ENCODE measurements at regions not wholly inside any gene's neighbourhood (a gene's known extent, or its start where the extent isn't known, plus 50 kb on each side); places are given as distances from the start of the nearest gene placed in this dataset.

DNA sequence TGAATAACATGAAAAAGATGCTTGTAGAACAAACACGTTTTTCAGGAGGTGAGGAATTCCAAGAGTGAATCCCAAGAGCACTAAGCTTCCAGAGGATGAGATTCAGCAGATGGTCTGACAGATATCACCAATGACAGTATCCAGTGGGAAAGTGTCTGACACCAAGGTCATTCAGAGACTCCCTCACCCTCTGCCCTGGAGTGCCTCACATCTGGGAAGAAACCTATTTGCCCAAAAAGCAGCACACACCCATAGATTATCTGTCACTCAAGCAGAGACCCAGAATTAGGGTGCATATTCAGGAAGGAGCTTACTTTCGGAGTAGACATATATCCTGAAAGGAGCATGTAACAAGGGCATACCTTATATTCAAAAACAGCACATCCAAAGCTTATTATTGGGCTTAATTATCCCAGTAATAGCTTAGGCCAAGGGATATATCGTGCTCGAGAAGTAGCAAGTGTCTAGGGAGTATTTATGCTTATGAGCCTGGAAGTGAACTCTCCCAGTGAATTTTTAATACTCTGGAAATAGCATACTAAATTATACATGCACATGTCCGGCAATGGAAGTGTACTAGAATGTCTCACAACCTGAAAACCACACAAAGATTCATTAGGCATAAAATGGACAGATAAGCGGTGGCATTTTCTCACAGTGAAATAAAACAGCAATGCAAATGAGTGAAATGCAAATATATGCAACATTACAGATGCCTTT, 998.1 kb upstream of the TMEM132C start:
- peak overlapping the region; percentile 79 for H3K27ac ChIP-seq (ENCODE audit: low read depth, low read length)
- no peaks in the 10 kb centered on the region for H4K20me1 ChIP-seq (ENCODE audit: insufficient read depth, low read length)
- H3K36me3 ChIP-seq (ENCODE audit: insufficient read depth, low read length) = no peaks in the 10 kb centered on the region
- TF ChIP-seq CTCF (IDR thresholded peaks at IDR 0.05; ENCODE audit: extremely low read depth, low read depth, low read length) = no peak
- H3K79me2 ChIP-seq (ENCODE audit: insufficient read depth, low read length) = no peaks in the 10 kb centered on the region
- H3K4me2 ChIP-seq (ENCODE audit: insufficient read depth, low read length) = no peak overlapping the region
- no peaks in the 10 kb centered on the region for H3K9me3 ChIP-seq (ENCODE audit: low read depth, low read length)
- no peak for DNase-seq (ENCODE audit: insufficient read length, low spot score, missing footprints)
- no peak overlapping the region for H3K4me3 ChIP-seq (ENCODE audit: insufficient read depth, low read length)
- no peaks in the 10 kb centered on the region for H3K27me3 ChIP-seq (ENCODE audit: insufficient read depth, low read length)
- H3K4me1 ChIP-seq (ENCODE audit: insufficient read depth, low read length) = peaks cover 27% of the 10 kb centered on the region
- no peak overlapping the region for H2AFZ ChIP-seq (ENCODE audit: low read length)

DNA sequence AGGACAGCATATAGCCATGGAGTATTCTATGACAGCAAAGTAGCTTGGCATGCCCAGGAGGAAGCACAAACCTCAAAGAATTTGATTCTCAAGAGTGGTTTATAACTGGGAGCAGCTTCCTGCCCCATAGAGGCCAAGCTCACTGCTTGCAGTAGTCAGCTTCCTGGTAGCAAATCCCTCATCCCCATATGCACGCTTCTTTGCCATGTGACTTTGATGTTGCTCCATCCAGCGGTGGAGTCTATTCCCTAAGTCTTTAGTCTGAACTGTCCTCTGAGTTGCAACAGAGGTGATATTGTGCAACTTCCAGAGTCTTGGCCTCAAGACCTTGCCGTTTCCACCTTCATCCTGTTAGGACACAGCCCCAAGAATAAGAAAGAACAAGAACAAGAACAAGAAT, 996.8 kb upstream of the TMEM132C start:
- peak; percentile 10 for TF ChIP-seq CTCF (IDR thresholded peaks at IDR 0.05; ENCODE audit: extremely low read depth, low read depth, low read length)
- Histone ChIP-seq H2AFZ (ENCODE audit: low read length) (peak overlapping the region; percentile 26), H3K4me3 (ENCODE audit: insufficient read depth, low read length) (no peak overlapping the region), H4K20me1 (ENCODE audit: insufficient read depth, low read length) (no peaks in the 10 kb centered on the region), H3K36me3 (ENCODE audit: insufficient read depth, low read length) (no peaks in the 10 kb centered on the region), H3K27ac (ENCODE audit: low read depth, low read length) (peak overlapping the region; percentile 79), H3K79me2 (ENCODE audit: insufficient read depth, low read length) (no peaks in the 10 kb centered on the region), H3K27me3 (ENCODE audit: insufficient read depth, low read length) (no peaks in the 10 kb centered on the region), H3K9me3 (ENCODE audit: low read depth, low read length) (no peaks in the 10 kb centered on the region), H3K4me2 (ENCODE audit: insufficient read depth, low read length) (no peak overlapping the region), H3K4me1 (ENCODE audit: insufficient read depth, low read length) (peaks cover 32% of the 10 kb centered on the region)
- peak; percentile 81 for DNase-seq (ENCODE audit: insufficient read length, low spot score, missing footprints)

DNA sequence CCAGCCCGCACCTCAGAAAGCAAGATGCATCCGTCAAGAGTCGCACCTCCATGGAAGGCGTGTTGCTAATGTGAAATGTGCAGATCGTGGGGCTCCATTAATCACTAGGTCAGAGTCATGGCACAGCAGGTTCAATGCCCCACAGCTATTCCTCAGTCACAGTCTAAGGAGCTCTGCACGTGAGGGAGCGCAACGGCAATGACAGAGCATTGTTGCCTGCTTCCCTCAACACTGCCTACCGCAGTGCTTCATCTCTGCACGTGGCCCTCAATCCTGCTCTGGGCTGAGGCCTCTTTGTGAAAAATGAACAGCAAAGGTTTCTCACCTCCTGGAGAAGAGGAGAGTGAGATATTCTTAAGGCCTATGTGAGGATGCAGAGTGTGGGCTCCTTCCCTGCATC, 995.2 kb upstream of the TMEM132C start:
- TF ChIP-seq CTCF (IDR thresholded peaks at IDR 0.05; ENCODE audit: extremely low read depth, low read depth, low read length) = no peak
- Histone ChIP-seq H3K79me2 (ENCODE audit: insufficient read depth, low read length) (no peaks in the 10 kb centered on the region), H3K36me3 (ENCODE audit: insufficient read depth, low read length) (no peaks in the 10 kb centered on the region), H3K4me2 (ENCODE audit: insufficient read depth, low read length) (no peak overlapping the region), H3K4me1 (ENCODE audit: insufficient read depth, low read length) (peaks cover 32% of the 10 kb centered on the region), H3K27me3 (ENCODE audit: insufficient read depth, low read length) (no peaks in the 10 kb centered on the region), H3K27ac (ENCODE audit: low read depth, low read length) (peak overlapping the region; percentile 95), H4K20me1 (ENCODE audit: insufficient read depth, low read length) (no peaks in the 10 kb centered on the region), H3K9me3 (ENCODE audit: low read depth, low read length) (no peaks in the 10 kb centered on the region), H2AFZ (ENCODE audit: low read length) (no peak overlapping the region), H3K4me3 (ENCODE audit: insufficient read depth, low read length) (no peak overlapping the region)
- no peak for DNase-seq (ENCODE audit: insufficient read length, low spot score, missing footprints)

GRCh38 chr12:127272864-127273263, 994.1 kb upstream of the TMEM132C start:
- peak overlapping the region; percentile 95 for H3K27ac ChIP-seq (ENCODE audit: low read depth, low read length)
- H3K36me3 ChIP-seq (ENCODE audit: insufficient read depth, low read length) = no peaks in the 10 kb centered on the region
- no peaks in the 10 kb centered on the region for H3K27me3 ChIP-seq (ENCODE audit: insufficient read depth, low read length)
- no peak for TF ChIP-seq CTCF (IDR thresholded peaks at IDR 0.05; ENCODE audit: extremely low read depth, low read depth, low read length)
- no peaks in the 10 kb centered on the region for H4K20me1 ChIP-seq (ENCODE audit: insufficient read depth, low read length)
- peak overlapping the region; percentile 46 for H3K4me2 ChIP-seq (ENCODE audit: insufficient read depth, low read length)
- DNase-seq (ENCODE audit: insufficient read length, low spot score, missing footprints) = peak; percentile 91
- peaks cover 32% of the 10 kb centered on the region for H3K4me1 ChIP-seq (ENCODE audit: insufficient read depth, low read length)
- no peak overlapping the region for H2AFZ ChIP-seq (ENCODE audit: low read length)
- H3K79me2 ChIP-seq (ENCODE audit: insufficient read depth, low read length) = no peaks in the 10 kb centered on the region
- no peaks in the 10 kb centered on the region for H3K9me3 ChIP-seq (ENCODE audit: low read depth, low read length)
- no peak overlapping the region for H3K4me3 ChIP-seq (ENCODE audit: insufficient read depth, low read length)
